CD4-positive, alpha-beta T cell treated with Interferon gamma for 1 hour (primary cell): ENCODE measurements at regions not wholly inside any gene's neighbourhood (a gene's known extent, or its start where the extent isn't known, plus 50 kb on each side); places are given as distances from the start of the nearest gene placed in this dataset.

Experiments used
- DNase-seq: peaks from one replicate; pipeline ENCODE4 v3.0.0-alpha.2; 2020

DNA sequence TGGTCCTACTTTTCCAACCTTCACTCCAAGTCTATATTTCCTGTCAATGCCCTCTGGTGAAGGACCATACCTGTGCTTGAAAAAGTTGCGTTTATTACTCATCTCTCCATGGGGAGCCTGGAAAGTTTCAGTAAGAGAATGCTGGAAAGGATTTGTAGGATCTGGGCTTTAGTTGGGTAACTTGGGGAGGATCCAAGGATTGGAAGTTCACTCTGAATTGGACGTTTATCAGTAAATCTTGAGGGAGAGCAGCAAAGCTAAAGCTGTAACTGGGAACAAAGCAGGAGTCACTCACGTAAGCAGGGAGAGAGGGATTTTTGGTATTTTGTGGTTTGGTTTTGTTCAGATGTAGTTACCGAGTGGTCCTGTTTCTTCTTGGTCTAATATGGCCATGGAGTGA lies 51.4 kb upstream of the NPVF start:
- no peak for DNase-seq

DNA sequence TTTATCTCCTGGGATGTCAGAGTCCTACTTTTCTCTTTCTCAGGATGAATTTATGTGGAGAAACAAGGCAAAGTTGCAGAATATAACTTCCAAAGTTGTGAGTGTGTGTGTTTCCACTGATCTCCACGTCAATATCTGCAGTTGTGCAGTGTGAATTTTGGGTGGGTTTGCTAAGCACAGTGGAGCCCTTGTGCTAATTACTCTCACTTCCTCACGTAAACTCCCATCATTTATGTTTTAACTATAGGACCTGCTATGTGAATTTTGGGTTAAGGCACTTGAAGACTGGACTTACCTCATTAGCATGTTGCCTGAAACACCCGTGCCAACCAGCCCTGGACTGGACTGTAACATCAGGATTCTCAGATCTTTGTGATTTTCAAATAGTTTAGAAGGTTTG lies 51.9 kb upstream of the NPVF start:
- no peak for DNase-seq

DNA sequence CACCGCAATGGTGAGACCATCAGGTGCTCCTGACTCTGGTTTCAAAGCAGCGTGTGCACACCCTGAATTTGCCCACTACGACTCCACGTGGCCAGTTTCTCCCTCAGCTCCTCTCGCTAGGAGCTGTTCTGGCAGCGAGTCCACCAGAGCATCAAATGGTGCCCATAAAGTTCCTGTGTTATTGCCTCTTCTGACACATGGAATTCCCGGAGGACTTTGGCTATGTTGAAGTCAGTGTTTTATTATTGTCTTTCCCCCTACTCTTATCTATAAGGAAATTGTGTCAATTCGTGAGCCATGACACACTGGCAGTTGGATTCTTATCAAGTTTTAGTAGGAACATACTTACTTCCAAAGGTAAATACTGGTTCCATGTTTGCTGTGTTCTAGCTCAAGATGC lies 53.9 kb upstream of the NPVF start:
- DNase-seq = no peak

GRCh38 chr7:25286756-25287155 lies 58.5 kb upstream of the NPVF start:
- no peak for DNase-seq

- no peak for DNase-seq
These were observed 59.0 kb upstream of the NPVF start for GRCh38 chr7:25287291-25287690.

- no peak for DNase-seq
These were observed 60.4 kb upstream of the NPVF start for GRCh38 chr7:25288556-25289307.

DNA sequence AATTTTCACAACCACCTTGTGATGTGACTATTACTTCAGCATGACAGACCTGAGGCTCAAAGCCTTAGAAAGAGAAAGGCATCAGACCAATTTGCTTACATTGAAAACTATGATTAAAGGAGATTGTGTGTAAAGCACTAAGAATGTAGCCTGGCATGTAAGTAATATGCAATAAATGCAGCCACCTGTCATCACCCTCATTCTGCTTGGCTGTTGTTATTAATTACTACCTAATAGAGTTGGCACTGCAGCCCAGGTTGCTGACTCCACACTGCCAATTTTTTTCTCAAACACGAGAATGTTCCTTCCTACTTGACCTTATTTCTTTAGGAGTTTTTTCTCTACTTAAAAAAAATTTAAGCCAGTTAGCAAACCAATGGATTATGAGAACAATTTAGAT lies 61.2 kb upstream of the NPVF start:
- DNase-seq = no peak

DNA sequence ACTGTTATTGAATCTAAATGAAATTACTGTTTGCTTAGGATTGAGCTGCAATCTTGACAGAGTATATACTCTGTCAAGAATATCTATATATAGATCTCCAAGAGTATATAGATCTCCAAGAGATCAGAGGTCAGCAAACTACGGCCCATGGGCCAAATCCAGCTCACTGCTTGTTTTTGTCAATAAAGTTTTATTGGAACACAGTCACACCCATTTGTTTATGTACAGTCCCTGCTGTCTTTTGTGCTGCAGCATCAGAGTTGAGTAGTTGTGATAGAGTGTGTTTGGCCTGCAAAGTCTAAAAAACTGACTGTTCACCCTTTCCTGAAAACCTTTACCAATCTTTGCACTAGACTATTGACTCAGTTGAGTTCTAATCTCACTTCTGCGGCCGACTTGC lies 66.3 kb upstream of the NPVF start:
- no peak for DNase-seq

- no peak for DNase-seq
These were observed 67.1 kb upstream of the NPVF start for GRCh38 chr7:25295387-25295786.

DNA sequence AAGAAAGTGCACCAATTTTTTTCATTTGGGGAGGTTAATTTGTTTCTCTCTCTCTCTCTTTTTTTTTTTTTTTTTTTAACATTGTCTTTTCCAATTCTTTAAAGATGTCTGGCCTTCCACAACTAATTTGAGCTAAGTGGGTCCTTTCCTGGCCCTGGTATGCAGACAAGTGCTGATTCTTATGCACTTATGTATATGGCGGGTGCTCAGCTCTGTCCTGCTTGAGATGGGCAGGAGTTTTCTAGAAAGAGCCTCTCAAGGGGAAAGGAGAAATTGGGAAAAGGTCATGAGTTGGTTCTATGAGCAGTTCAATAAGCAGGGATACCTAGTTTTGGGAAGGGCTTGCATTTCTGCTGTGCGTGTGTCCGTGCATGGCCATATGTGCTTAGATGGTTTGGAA lies 67.8 kb upstream of the NPVF start:
- no peak for DNase-seq

DNA sequence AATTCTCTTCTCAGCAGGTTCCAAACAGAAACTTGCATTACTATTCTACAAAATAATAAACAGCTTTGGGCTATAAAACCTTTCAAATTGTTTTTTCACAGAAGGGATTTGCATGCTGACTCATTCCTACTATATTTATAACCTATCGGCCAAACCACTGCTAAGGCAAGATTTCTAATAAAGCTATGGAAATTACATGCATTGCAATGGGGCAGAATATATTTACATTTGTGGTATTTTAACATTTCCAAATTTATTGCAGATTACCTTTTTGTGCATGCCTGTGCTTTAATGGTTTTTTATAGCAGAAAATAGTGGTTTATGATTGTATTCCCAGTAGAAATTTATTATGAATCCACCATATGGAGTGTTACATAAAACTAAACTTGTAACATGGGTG lies 69.0 kb upstream of the NPVF start:
- DNase-seq = no peak

- no peak for DNase-seq
These were observed 75.2 kb upstream of the NPVF start for GRCh38 chr7:25303281-25304181.

DNA sequence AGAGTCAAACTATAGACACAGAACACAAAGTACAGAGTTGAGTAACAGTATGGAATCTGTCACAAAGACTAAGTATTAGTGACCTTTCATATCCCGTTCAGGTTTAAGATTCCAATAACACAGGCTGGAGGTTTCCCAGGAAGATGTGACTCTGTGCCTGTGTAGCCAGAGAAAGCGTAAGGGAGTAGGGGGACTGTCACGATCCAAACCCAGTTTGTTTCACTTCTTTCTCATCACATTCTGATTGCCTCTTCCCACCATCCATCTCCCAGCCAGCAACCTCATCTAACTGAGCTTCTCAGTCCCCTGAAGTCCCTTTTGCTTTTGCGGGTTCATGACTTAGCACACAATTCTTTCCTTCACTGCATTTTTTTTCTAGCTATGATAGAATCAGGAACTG lies 76.4 kb upstream of the NPVF start:
- DNase-seq = no peak

DNA sequence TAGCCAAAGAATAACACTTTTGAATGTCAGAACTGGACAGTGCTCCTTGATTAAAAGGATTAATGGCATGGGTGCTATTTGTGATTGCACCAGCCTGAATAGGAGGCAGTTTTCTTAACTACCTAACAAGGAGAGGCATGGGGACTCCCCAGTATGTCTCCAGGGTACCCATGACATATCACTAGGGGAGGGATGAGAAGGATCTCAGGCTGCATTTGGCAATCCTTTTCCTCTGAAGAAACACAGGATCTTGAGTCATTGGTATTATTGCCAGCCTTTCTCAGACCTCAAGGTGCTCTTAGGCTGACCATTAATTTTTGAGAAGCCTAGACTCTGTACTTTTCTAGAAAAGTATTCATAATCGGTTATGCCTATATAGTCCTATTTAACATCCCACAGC lies 77.5 kb upstream of the NPVF start:
- DNase-seq = no peak

- no peak for DNase-seq
These were observed 79.3 kb upstream of the NPVF start for GRCh38 chr7:25307624-25308023.

DNA sequence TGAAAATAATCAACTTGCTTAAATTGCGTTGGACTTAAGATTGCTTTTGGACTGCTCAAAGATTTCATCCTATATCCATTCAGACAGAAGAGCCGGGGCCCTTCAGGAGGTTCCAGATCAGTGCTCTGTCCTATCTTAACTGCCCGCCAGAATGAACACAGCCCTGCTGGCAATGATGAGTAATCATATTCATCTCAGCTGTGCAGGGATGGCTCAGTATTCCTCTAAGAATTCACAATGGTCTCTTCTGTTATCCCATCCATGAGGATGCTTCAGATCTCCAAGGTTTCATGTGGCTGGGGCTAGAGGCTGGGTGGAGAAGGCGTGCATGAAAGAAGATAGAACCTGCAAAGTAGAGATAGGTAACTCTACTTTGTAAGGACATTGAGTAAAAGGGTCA lies 80.0 kb upstream of the NPVF start:
- DNase-seq = no peak

- DNase-seq = no peak
These were observed 80.8 kb upstream of the NPVF start for GRCh38 chr7:25308906-25309705.

DNA sequence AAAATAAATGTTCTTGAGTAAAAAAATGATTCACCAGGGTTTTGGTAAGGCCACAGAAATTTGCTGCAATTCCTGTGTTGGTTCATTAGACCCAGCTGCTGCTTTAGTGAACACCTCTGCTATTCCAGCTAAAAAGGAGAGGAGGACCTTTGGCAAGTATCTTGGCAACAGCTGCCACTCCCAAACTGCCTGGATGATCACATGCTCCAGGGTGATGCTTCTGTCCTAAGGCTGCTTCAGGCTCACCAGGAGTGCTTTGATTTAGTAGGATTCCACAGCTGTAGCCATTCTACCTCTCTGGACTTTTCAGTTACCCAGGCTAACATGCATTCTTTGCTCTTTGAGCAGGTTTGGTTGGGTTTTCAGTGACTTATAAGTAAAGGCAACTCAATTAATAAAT lies 82.6 kb upstream of the NPVF start:
- DNase-seq = no peak

DNA sequence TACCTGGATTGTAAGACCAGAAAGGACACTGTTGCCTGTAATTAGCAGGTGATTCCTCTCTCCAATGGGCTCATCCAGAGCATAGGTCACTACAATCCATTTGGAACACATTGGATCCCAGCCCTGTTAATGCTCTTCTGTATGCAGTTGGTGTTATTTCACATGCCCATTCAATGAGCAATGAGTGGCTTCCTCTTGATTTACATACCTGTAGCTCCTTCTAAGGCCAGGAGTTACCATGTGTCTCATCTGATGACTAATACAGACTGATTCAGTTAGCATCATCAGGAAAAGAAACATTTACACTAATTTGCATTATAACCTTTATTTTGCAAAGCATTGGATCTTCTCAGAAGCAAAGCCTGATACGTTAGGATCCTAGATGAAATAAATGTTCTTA lies 83.1 kb upstream of the NPVF start:
- no peak for DNase-seq

- DNase-seq = no peak
These were observed 84.7 kb upstream of the NPVF start for GRCh38 chr7:25312968-25313367.

GRCh38 chr7:25313526-25313925 lies 85.2 kb upstream of the NPVF start:
- DNase-seq = no peak

GRCh38 chr7:25314094-25314730 lies 85.9 kb upstream of the NPVF start:
- DNase-seq = no peak

GRCh38 chr7:25314731-25315267 lies 86.5 kb upstream of the NPVF start:
- DNase-seq = no peak
